GM10266 (cell line): ENCODE measurements at regions not wholly inside any gene's neighbourhood (a gene's known extent, or its start where the extent isn't known, plus 50 kb on each side); places are given as distances from the start of the nearest gene placed in this dataset.

ENCODE experiments used
- DNase-seq: peaks from one replicate; pipeline ENCODE4 v3.0.0; 2012; ENCODE audit errors: extremely low spot score
- CTCF ChIP-seq: IDR thresholded peaks from 2 replicates; pipeline ENCODE4 v1.5.1; 2012; ENCODE audit warnings: mild to moderate bottlenecking, low read depth; ENCODE audit not compliant: control insufficient read depth, insufficient read depth; ENCODE audit errors: missing control alignments

DNA sequence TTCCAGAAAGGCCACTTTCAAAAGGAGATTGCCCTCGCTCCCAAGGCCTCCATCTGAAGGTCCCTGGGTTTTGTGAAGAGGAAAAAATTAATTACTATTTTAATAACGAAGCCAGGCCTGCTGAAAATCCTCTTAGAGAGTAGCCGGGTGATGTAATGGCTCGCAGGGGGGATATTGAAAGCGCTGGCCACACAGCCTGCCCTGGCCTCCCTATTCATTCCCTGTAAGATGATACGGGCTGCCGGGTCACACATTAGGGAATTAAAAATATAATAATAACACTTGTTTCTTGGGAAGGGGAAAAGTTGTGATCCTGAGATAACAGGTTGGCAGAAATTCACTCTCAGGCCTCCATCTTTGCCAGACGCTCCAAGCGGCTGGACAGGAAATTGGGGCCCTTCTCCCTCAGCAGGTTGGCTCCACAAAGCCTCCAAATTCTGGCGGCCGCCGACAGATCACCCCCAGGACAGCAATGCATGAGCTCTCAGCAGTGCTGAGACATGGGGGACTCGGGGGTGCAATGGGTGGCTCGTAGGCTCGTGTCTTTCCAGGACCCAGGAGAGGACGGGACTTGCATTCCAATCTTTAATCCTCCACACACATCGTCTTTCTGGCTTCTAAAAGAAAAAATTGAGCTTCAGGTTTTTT lies 299.9 kb upstream of the SALL3 start:
- DNase-seq, result no peak
- TF ChIP-seq CTCF, result no peak

- no peak for DNase-seq
- TF ChIP-seq CTCF, result no peak
Observed at GRCh38 chr18:78681396-78681795, 298.2 kb upstream of the SALL3 start.

DNA sequence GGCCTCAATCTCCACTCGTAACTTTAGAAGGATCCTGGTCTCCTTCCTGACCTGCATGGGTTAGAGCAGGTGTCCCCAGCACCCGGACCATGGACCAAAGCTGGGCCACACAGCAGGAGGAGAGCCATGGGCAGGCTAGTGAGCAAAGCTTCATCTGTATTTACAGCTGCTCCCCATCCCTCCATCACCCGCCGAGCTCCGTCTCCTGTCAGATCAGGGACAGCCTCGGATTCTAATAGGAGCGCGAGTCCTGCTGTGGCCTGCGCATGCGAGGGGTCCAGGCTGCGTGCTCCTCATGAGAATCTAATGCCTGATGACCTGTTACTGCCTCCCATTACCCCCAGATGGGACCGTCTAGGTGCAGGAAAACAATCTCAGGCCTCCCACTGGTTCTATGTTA lies 297.7 kb upstream of the SALL3 start:
- TF ChIP-seq CTCF, result no peak
- DNase-seq, result no peak

DNA sequence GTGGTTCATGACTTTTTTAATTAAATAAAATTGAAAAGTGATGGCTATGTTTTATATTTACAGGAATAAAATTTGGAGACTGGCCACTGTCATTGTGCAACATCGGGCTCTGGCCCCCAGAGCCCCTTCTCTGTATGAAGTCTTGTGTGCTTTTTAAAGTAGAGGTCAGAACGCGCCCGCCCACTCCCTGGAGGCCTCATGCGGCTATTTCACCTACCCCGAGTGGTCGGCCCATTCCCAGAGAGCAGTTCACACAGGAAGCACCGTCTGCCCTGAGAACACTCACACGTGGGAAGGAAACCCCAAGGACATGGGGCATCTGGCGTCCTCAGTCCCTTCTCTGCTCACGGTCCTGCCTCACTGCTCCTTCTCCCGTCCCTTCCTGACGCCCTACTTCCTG lies 296.9 kb upstream of the SALL3 start:
- DNase-seq, result no peak
- TF ChIP-seq CTCF, result no peak

- no peak for DNase-seq
- TF ChIP-seq CTCF, result no peak
Observed at GRCh38 chr18:78683191-78684010, 296.2 kb upstream of the SALL3 start.

DNA sequence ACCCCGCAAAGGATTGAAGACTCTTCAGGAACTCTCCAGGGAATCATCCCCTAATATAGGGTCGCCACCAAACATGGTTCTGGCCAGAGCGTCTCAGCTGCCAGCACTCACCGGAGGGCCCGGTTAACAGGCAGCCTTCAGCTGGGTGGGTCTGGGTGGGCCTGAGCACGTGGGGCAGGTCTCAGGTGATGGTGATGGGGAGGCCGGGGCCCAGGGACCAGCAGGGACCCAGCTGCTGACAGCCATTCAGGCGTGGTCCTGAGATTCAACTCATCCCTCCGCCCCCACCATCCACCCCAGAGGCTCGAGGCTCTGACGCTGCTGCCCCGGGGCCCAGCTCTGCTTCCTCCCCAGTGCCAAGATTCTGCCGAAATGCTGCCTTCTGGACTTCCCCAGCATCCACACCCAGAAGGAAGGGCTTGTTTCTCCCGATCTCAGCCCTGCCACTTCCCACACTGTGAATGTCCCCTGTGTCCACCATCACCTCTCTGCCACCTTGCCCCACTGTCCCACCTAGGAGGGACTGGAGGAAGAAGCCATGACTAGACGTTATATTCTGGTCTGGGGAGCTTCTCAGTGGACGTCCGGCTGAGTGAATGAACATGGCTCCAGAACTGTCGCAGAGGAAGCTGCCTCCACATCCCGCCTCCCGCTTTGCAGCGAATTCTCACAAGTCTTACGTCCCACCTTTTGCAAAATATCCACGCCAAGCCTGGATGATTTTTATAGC lies 294.2 kb upstream of the SALL3 start:
- TF ChIP-seq CTCF, result no peak

GRCh38 chr18:78685980-78686530 lies 293.6 kb upstream of the SALL3 start:
- no peak for TF ChIP-seq CTCF
- no peak for DNase-seq

More for the DNA sequence above, 294.2 kb upstream of the SALL3 start:
- no peak for DNase-seq
